ENCODE measurements at regions not wholly inside any gene's neighbourhood (a gene's known extent, or its start where the extent isn't known, plus 50 kb on each side); places are given as distances from the start of the nearest gene placed in this dataset.

DNA sequence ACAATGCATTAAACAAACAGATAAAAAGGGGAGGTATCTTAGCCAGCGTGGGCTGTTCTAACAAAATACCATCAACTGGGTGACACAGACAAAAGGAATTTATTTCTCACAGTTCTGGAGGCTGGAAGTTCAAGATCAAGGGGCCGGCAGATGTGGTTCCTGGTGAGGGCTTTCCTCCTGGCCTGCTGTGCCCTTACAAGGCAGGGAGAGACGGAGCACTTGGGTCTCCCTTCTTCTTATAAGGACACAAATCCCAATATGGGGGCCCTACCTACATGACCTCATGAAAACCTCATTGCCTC is 281.6 kb upstream of the KLF14 start (continued):
- TF ChIP-seq, protein P1, sequence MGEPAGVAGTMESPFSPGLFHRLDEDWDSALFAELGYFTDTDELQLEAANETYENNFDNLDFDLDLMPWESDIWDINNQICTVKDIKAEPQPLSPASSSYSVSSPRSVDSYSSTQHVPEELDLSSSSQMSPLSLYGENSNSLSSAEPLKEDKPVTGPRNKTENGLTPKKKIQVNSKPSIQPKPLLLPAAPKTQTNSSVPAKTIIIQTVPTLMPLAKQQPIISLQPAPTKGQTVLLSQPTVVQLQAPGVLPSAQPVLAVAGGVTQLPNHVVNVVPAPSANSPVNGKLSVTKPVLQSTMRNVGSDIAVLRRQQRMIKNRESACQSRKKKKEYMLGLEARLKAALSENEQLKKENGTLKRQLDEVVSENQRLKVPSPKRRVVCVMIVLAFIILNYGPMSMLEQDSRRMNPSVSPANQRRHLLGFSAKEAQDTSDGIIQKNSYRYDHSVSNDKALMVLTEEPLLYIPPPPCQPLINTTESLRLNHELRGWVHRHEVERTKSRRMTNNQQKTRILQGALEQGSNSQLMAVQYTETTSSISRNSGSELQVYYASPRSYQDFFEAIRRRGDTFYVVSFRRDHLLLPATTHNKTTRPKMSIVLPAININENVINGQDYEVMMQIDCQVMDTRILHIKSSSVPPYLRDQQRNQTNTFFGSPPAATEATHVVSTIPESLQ (CRISPR knock-in tag; IDR thresholded peaks at IDR 0.05), result no peak
- TF ChIP-seq ZNF317 (CRISPR knock-in tag; IDR thresholded peaks at IDR 0.05; ENCODE audit: borderline replicate concordance, low read depth) (no peak), PRDM15 (CRISPR knock-in tag; IDR thresholded peaks at IDR 0.05) (no peak), TP53 (CRISPR knock-in tag; IDR thresholded peaks at IDR 0.05) (no peak)
- TF ChIP-seq, protein P2, sequence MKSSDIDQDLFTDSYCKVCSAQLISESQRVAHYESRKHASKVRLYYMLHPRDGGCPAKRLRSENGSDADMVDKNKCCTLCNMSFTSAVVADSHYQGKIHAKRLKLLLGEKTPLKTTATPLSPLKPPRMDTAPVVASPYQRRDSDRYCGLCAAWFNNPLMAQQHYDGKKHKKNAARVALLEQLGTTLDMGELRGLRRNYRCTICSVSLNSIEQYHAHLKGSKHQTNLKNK (CRISPR knock-in tag; IDR thresholded peaks at IDR 0.05), result no peak

GRCh38 chr7:131016230-131016629 is 282.2 kb upstream of the KLF14 start:
- DNase-seq (ENCODE audit: low spot score), result no peak
- ATAC-seq, result no peak
- TF ChIP-seq CBFB (CRISPR knock-in tag; IDR thresholded peaks at IDR 0.05; ENCODE audit: low read depth) (no peak), ZNF416 (CRISPR knock-in tag; IDR thresholded peaks at IDR 0.05) (no peak), NFE2L1 (CRISPR knock-in tag; IDR thresholded peaks at IDR 0.05) (no peak), ZNF121 (CRISPR knock-in tag; IDR thresholded peaks at IDR 0.05) (no peak), OVOL2 (CRISPR knock-in tag; IDR thresholded peaks at IDR 0.05; ENCODE audit: borderline replicate concordance) (no peak), SOX15 (CRISPR knock-in tag; IDR thresholded peaks at IDR 0.05) (no peak), NR1H2 (CRISPR knock-in tag; IDR thresholded peaks at IDR 0.05) (no peak), MXD4 (CRISPR knock-in tag; IDR thresholded peaks at IDR 0.05; ENCODE audit: borderline replicate concordance) (no peak), ARID4B (CRISPR knock-in tag; IDR thresholded peaks at IDR 0.05; ENCODE audit: borderline replicate concordance) (no peak), ELF4 (CRISPR knock-in tag; IDR thresholded peaks at IDR 0.05; ENCODE audit: low read depth) (no peak), FOXK1 (CRISPR knock-in tag; IDR thresholded peaks at IDR 0.05) (no peak), TEAD1 (CRISPR knock-in tag; IDR thresholded peaks at IDR 0.05) (no peak), ZNF138 (CRISPR knock-in tag; conservative IDR thresholded peaks at IDR 0.05) (no peak), ERG (CRISPR knock-in tag; IDR thresholded peaks at IDR 0.05) (no peak), ZNF423 (CRISPR knock-in tag; IDR thresholded peaks at IDR 0.05) (no peak)
- Mint-ChIP-seq H3K4me1 (peaks cover 24% of the 10 kb centered on the region), H3K4me3 (no peak overlapping the region), H3K9me3 (no peaks in the 10 kb centered on the region), H3K36me3 (no peaks in the 10 kb centered on the region), H3K27ac (no peak overlapping the region), H3K27me3 (ENCODE audit: low read depth) (no peaks in the 10 kb centered on the region)
- POLR2A ChIA-PET, result no interaction called here
- CTCF ChIA-PET, result interaction anchor here (0.5 to 2.7 kb wide), 3 partner anchors 9 to 438 kb away, joined by 3 to 15 read pairs (median 7); no protein-coding TSS in a partner anchor

All from WTC11 (cell line).